ENCODE measurements at regions not wholly inside any gene's neighbourhood (a gene's known extent, or its start where the extent isn't known, plus 50 kb on each side); places are given as distances from the start of the nearest gene placed in this dataset.

DNA sequence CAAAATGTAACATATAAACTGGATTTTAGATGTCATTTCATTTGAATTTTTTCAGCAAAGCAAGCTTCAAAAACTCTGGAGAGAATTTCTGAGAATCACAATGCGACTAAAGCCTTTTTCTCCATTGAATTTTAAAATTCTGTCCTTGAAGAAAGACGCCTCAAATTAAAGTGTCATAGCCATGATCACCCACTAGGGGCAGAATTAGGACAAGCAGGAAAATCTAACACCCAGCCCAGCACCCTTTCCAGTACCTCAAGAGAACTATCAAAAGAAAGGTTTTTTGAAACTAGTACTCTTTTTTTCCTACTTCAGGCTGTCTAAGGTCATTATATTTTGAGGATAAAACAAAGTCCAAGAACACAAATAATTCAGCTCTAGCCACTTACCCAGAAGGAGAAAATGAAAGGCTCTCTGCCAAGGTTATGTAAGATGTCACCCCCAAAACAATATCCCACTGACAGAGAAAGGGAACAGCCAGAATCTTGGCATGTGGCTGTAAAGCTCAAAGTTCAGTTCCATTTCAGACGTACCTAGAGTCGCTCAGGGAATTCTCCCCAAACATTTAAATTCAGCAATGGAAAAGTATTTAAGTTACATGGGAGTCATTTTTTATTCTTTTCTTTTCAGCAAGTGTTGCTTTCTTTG lies 299.4 kb downstream of the SNX13 start:
- TF ChIP-seq, protein P1, sequence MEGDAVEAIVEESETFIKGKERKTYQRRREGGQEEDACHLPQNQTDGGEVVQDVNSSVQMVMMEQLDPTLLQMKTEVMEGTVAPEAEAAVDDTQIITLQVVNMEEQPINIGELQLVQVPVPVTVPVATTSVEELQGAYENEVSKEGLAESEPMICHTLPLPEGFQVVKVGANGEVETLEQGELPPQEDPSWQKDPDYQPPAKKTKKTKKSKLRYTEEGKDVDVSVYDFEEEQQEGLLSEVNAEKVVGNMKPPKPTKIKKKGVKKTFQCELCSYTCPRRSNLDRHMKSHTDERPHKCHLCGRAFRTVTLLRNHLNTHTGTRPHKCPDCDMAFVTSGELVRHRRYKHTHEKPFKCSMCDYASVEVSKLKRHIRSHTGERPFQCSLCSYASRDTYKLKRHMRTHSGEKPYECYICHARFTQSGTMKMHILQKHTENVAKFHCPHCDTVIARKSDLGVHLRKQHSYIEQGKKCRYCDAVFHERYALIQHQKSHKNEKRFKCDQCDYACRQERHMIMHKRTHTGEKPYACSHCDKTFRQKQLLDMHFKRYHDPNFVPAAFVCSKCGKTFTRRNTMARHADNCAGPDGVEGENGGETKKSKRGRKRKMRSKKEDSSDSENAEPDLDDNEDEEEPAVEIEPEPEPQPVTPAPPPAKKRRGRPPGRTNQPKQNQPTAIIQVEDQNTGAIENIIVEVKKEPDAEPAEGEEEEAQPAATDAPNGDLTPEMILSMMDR (IDR thresholded peaks at IDR 0.05) = peak; percentile 57 to 68 (median 60)
- TF ChIP-seq POLR2A (IDR thresholded peaks at IDR 0.05) = no peak
- peak in 1 of 2 donors; percentile 73 for DNase-seq (ENCODE audit: low spot score in 2 of 2)
- Histone ChIP-seq H3K27me3 (no peaks in the 10 kb centered on the region), H3K4me3 (no peak overlapping the region), H3K36me3 (no peaks in the 10 kb centered on the region), H3K4me1 (peaks cover 0 to 25% (median 12%) of the 10 kb centered on the region in 4 donors), H3K9me3 (peaks cover 0 to 11% (median 0%) of the 10 kb centered on the region in 4 donors), H3K27ac (peak overlapping the region in 3 of 4 donors; percentile 21 to 82 (median 70))
- 45 to 50% methylated on average over 4 of the region's 4 CpGs for WGBS, 2 donors

GRCh38 chr7:17645500-17645899 lies 294.8 kb downstream of the SNX13 start:
- H3K9me3 ChIP-seq = peaks cover 0 to 11% (median 0%) of the 10 kb centered on the region in 4 donors
- DNase-seq (ENCODE audit: low spot score in 2 of 2) = no peak
- H3K27me3 ChIP-seq = no peaks in the 10 kb centered on the region
- H3K36me3 ChIP-seq = no peaks in the 10 kb centered on the region
- peak overlapping the region in 2 of 4 donors; percentile 48 to 79 for H3K27ac ChIP-seq
- TF ChIP-seq, protein P1 (IDR thresholded peaks at IDR 0.05) = no peak
- no peak for TF ChIP-seq EP300 (IDR thresholded peaks at IDR 0.05)
- TF ChIP-seq POLR2A (IDR thresholded peaks at IDR 0.05) = no peak
- H3K4me3 ChIP-seq = no peak overlapping the region
- H3K4me1 ChIP-seq = peaks cover 0 to 43% (median 4%) of the 10 kb centered on the region in 4 donors
- 84 to 94% methylated on average over 1 of the region's 1 CpG for WGBS, 2 donors

DNA sequence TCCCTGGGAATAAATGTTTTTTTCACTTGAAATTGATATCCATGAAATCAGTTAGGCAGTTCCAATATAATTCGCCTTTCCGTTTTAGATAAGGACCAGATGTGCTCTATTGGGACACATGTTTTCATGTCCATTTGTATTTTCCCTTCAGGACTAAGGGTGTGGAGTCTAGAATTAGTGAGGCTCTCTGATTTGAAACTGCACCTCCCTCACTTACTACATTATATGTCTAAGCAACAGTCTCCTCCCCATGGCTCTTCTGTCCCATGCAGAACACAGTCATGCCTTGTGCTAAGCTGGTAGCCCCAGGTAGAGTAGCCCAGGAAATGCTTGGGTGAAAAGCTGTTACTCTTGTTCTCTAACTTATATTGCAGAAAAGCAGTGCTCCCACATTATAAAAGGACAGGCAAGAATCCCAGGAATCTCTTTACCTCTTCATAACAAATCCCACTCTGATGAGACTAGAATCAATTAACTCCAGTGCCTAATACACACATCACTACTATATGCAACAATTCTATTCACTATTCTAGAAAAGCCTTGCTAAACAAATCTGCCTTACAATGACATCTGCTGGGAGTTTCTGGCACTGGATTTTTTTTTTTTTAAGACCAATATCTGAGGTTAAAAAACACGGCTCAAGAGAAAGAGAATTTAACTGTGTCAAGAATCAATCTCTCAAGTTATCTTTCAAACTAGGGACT lies 293.9 kb downstream of the SNX13 start:
- Histone ChIP-seq H3K36me3 (no peaks in the 10 kb centered on the region), H3K4me1 (peaks cover 0 to 43% (median 0%) of the 10 kb centered on the region in 4 donors), H3K27ac (peak overlapping the region in 2 of 4 donors; percentile 48 to 79), H3K9me3 (peaks cover 0 to 11% (median 0%) of the 10 kb centered on the region in 4 donors), H3K4me3 (no peak overlapping the region), H3K27me3 (no peaks in the 10 kb centered on the region)
- 46 to 57% methylated on average over 3 of the region's 3 CpGs for WGBS, 2 donors
- DNase-seq (ENCODE audit: low spot score in 2 of 2) = no peak
- TF ChIP-seq, protein P1 (IDR thresholded peaks at IDR 0.05) = peak; percentile 25 to 37 (median 34)
- TF ChIP-seq EP300 (IDR thresholded peaks at IDR 0.05) = no peak
- no peak for TF ChIP-seq POLR2A (IDR thresholded peaks at IDR 0.05)

- H3K4me3 ChIP-seq = no peak overlapping the region
- peaks cover 0 to 82% (median 13%) of the 10 kb centered on the region in 4 donors for H3K4me1 ChIP-seq
- no peak for DNase-seq (ENCODE audit: low spot score in 2 of 2)
- H3K36me3 ChIP-seq = no peaks in the 10 kb centered on the region
- H3K27me3 ChIP-seq = no peaks in the 10 kb centered on the region
- TF ChIP-seq POLR2A (IDR thresholded peaks at IDR 0.05) = no peak
- TF ChIP-seq, protein P1 (IDR thresholded peaks at IDR 0.05) = no peak
- no peaks in the 10 kb centered on the region for H3K9me3 ChIP-seq
- WGBS, 2 donors = 25 to 30% methylated on average over 2 of the region's 2 CpGs
- peak overlapping the region; percentile 56 to 79 (median 69) for H3K27ac ChIP-seq
Observed at GRCh38 chr7:17651341-17651740, 289.0 kb downstream of the SNX13 start.

DNA sequence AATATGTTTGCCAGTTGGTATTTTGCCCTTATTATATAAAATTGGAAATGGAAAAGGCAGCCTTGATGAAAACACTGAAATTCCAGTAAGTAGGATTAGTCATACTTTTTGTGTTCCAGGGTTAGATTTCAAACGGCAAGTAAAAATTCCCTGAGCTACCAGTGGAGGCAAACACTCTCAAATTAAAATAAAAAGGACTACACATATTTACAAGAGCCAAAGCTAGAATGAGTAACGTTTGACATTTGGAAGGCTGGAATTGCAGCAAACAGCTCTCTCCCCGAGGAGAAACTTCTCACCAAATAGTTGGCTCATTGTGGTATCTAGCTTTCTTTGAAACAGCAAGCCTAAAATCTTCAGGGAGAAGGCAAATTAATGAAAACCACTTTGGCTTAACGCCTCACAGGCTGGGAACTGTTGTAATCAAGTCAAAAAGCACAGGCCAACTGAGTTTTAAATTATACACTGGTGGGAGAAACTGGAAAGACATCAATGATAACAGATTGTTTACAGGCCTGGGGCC lies 288.4 kb downstream of the SNX13 start:
- Histone ChIP-seq H3K9me3 (no peaks in the 10 kb centered on the region), H3K4me3 (no peak overlapping the region), H3K4me1 (peaks cover 0 to 77% (median 13%) of the 10 kb centered on the region in 4 donors), H3K27ac (peak overlapping the region; percentile 56 to 79 (median 69)), H3K36me3 (no peaks in the 10 kb centered on the region), H3K27me3 (no peaks in the 10 kb centered on the region)
- DNase-seq (ENCODE audit: low spot score in 2 of 2) = peak in 1 of 2 donors; percentile 68
- WGBS, 2 donors = 10 to 21% methylated on average over 4 of the region's 4 CpGs
- TF ChIP-seq POLR2A (IDR thresholded peaks at IDR 0.05) (no peak), EP300 (IDR thresholded peaks at IDR 0.05) (peak in 1 of 2 donors; percentile 93)
- TF ChIP-seq, protein P1 (IDR thresholded peaks at IDR 0.05) = peak; percentile 27 to 64 (median 56)

Measured in tibial nerve (tissue), 4 donors.